Peyer's patch (tissue), 4 donors: ENCODE measurements at regions not wholly inside any gene's neighbourhood (a gene's known extent, or its start where the extent isn't known, plus 50 kb on each side); places are given as distances from the start of the nearest gene placed in this dataset.

Source experiments
- CTCF ChIP-seq, 6 experiments: fragments of 450-650 bp in 4 of 6; fragments of 200-600 bp in 2 of 6; sonication (generic) in 1 of 6; IDR thresholded peaks; one replicate each; pipeline ENCODE4 v1.5.1; 2017 to 2019; ENCODE audit warnings: antibody characterized with exemption in 6 of 6, mild to moderate bottlenecking in 3 of 6, moderate library complexity in 1 of 6
- POLR2A ChIP-seq, 2 donors: fragments of 450-650 bp; IDR thresholded peaks; one replicate each; pipeline ENCODE4 v1.5.1; 2017; ENCODE audit warnings: antibody characterized with exemption in 2 of 2, mild to moderate bottlenecking in 2 of 2, moderate library complexity in 2 of 2

GRCh38 chr14:30063746-30064145 lies 136.1 kb upstream of the PRKD1 start:
- no peak for TF ChIP-seq CTCF (IDR thresholded peaks at IDR 0.05)
- no peak for TF ChIP-seq POLR2A (IDR thresholded peaks at IDR 0.05)
